EH (cell line): ENCODE measurements at regions not wholly inside any gene's neighbourhood (a gene's known extent, or its start where the extent isn't known, plus 50 kb on each side); places are given as distances from the start of the nearest gene placed in this dataset.

Experiments
- DNase-seq: peaks from one replicate; pipeline ENCODE4 v3.0.0-alpha.2; 2015; ENCODE audit warnings: low read depth

DNA sequence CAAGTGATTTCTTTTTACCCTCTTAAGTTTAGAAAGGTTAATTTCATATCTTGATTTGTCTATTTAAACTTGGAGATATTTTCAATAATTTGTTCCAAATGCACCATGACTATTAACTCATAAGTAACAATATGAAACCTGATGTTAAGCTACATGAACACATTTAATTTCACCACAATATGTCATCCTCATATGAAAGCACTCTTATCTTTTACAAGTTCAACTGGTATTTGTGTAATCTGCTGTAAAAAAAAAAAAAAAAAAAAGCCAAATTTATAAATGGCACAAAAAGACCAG, 110.4 kb downstream of the HFE start:
- DNase-seq: peak; percentile 39

DNA sequence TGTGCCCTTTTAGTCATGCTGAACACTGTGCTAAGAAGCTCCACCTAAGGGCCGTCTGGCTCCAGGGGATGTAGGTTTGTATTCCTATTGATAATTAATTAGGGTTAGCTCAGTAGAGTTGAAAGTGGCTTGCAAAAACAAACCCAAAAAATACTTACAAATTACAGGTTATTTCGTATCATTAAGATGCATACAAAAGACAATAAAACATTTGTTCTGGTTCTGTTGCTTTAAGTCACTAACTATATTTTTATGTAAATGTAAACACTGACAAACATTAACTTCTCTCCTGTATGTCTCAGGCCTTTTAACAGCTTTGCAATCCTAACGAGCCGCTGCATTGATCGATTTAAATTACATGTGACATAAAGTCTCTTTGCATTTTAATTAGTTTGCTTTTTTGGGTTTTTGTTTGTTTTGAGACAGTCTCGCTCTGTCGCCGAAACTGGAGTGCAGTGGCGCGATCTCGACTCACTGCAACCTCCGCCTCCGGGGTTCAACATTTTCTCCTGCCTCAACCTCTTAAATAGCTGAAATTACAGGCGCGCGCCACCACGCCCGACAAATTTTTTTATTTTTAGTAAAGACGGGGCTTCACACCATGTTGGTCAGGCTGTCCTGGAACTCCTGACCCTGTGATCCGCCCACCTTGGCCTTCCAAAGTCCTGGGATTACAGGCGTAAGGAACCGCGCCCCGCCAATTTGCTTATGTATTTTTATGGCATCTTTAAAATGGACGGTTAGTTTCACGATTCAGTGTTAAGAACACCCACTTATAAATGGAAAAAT, 110.9 kb downstream of the HFE start:
- DNase-seq: peak; percentile 52

DNA sequence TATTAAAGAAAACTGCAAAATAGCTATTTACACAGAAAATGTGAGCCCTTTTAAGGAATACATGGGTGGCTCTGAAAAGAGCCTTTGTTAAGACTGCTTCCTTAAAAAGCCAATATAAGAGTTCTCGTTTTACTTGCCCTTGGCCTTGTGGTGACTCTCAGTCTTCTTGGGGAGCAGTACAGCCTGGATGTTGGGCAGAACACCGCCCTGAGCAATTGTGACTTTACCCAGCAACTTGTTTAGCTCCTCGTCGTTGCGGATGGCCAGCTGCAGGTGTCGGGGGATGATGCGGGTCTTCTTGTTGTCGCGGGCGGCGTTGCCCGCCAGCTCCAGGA, 111.5 kb downstream of the HFE start:
- DNase-seq: no peak

DNA sequence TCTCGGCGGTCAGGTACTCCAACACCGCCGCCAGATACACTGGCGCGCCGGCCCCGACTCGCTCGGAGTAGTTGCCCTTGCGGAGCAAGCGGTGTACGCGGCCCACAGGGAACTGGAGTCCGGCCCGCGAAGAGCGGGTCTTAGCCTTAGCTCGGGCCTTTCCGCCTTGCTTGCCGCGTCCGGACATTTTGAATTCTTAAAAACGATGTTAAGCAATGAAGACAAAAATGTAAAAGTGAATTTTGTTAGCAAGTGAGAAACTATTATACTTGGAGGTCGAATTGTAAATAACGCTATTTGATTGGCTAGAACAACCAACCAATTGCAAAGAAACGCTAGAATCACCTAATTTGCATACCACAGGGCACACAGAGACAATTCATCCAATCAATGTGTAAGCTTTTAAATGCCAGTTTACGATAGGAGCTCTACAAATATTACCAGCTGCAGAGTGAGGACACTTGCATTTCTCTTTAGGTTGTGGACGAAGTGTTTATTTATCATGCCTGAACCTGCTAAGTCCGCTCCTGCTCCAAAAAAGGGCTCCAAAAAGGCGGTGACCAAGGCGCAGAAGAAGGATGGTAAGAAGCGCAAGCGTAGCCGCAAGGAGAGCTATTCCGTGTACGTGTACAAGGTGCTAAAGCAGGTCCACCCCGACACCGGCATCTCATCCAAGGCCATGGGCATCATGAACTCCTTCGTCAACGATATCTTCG, 112.0 kb downstream of the HFE start:
- DNase-seq: peak; percentile 95

DNA sequence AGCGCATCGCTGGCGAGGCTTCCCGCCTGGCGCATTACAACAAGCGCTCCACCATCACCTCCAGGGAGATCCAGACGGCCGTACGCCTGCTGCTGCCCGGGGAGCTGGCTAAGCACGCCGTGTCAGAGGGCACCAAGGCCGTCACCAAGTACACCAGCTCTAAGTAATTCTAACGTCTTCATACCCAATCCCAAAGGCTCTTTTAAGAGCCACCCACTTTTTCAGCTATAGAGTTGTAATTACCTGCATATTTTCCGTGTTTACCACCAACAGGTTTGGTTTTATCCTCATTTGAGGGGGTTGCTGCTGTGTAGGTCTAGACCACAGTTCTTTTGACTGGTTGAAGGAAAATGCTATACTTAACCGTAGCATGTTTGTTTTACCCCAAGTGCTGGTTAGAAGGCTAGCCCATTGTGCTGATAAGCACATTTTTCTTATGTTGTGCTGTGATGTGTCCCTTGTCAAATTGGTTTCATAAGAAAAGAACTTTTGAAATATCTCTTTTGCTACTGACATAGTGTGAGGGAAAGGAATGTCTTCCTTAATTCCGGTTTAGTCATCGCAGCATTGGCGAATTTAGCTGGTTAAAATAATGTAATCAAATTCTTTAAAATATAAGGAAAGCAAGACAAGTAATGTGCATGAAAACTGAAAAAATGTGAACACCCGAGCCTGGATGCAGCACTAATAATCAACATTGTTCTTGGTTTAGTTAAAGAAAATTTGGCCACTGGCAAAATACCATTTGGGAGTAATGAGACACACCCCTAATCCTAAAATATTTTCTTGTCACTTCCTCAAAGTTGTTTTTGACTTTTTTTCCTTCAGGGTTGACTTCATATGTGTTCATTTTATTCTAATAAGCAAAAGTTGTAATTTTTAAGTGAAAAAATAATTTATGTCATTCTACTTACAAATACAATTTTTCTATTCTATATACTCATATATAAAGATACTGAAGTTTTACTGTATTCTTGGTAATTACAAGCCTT, 112.8 kb downstream of the HFE start:
- DNase-seq: peak; percentile 61

DNA sequence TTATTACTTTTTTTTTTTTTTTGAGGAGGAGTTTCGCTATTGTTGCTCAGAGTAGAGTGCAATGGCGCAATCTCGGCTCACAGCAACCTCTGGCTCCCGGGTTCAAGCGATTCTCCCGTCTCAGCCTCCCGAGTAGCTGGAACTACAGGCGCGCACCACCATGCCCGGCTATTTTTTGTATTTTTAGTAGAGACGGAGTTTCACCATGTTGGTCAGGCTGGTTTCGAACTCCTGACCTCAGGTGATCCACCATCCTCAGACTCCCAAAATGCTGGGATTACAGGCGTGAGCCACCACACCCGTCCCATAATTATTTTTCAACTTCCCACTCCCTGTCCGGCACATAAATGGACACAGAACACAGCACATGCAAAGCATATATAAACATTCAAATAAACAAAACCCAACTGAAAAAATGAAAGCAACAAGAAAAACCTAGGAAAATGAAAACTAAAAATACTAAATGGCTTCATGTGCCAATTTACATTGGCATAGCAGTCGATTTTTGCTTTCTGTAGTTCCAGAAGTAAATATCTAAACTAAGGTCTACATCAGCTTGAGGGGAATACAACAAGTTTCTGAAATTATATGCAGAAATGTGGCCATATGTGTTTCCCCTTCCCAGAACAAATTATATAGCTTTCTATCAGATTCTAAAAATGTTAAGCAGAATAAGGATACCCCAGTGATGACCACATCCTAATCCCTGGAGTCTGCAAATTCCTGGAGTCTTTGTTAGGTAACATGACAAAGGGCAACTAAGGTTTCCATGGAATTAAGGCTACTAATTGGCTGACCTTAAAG, 113.9 kb downstream of the HFE start:
- no peak for DNase-seq

DNA sequence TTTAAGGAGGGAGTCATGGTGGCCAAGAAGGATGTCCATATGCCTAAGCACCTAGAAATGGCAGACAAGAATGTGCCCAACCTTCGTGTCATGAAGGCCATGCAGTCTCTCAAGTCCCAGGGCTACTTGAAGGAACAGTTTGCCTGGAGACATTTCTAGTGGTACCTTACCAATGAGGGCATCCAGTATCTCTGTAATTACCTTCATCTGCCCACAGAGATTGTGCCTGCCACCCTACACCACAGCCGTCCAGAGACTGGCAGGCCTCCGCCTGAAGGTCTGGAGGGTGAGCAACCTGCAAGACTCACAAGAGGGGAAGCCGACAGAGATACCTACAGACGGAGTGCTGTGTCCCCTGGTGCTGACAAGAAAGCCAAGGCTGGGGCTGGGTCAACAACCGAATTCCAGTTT, 115.0 kb downstream of the HFE start:
- no peak for DNase-seq

DNA sequence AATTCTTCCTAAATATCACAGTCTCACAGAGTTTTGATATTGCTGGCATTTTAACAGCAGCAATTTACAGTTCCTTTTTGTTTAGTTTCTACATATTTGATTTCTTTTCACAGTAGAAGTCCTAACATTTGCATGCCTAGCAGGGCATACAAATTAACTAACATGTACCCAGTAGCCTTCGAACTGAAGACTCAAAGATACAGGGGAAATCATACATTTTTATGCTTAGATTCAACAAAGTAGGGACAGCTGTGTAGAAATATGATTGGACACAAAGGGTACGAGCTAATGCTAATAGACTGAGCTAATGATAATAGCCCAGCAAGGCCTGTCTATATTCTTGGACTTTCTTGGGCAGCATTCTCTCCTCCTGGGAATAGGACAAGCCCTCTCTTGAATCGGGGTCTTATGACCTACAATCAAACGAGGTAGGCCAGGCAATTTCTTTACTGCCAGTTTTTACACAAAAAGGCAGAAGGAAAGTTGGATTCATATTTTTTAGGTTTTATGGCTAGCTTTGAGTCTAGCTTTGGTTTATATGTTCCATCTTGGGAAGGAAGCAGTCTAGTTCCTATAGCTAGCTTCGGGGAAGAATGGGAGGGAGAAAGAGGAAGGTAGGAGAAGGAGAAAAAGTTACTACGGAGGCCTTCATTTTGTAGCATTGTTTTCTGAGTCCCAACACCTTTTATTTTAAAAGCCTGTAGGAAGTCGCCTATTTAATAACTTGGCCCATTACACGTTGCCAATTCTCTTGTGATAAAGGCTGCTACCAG, 115.8 kb downstream of the HFE start:
- DNase-seq: no peak

DNA sequence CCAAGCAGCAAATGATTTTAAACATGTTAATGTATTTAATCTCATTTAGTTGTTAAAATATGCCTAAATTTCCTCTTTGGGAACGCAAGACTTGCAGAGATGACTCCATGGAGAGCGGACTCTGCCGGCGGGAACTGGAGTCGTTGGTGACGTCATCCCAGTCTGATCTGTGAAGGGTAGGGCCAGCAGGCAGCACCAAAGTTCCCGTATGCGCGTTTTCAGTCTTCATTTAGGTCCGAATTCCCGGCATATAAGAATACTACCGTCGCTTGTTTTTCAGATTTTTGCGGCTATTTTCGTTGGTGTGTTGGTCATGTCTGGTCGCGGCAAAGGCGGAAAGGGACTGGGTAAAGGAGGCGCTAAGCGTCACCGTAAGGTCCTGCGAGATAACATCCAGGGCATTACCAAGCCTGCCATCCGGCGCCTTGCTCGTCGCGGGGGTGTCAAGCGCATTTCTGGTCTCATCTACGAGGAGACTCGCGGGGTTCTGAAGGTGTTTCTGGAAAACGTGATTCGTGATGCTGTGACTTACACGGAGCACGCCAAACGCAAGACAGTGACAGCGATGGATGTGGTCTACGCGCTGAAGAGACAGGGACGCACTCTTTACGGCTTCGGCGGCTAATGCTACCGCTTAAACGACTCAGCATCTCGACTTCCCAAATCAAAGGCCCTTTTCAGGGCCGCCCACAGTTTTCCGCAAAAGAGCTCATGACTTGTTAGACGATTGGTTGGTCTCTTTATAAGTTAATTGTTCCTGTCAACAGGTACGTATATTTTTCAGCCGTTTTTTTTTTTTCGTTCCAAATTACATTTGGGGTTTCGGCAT, 117.3 kb downstream of the HFE start:
- peak; percentile 99 for DNase-seq

DNA sequence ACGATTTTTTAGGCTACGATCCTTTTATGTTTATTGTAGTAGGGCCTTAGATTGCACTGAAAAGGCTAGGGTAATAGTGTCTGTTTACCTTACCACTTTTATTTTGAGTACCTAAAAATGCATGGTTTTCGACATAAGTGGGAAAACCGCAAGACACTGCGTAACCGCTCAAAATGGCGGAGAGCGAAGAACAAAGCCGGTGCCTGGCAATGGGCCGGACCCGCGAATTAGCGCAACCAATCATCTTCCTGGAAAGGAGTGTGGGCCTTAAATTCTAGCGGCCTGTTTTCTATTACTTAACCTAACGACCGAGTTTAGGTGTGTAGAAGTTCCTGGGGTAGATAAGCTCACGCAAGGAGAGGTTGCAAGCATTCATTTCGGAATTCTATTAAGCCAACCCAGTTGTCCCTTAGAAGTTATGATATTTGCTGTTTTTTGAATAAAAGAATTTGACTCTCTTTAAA, 118.0 kb downstream of the HFE start:
- peak; percentile 91 for DNase-seq

DNA sequence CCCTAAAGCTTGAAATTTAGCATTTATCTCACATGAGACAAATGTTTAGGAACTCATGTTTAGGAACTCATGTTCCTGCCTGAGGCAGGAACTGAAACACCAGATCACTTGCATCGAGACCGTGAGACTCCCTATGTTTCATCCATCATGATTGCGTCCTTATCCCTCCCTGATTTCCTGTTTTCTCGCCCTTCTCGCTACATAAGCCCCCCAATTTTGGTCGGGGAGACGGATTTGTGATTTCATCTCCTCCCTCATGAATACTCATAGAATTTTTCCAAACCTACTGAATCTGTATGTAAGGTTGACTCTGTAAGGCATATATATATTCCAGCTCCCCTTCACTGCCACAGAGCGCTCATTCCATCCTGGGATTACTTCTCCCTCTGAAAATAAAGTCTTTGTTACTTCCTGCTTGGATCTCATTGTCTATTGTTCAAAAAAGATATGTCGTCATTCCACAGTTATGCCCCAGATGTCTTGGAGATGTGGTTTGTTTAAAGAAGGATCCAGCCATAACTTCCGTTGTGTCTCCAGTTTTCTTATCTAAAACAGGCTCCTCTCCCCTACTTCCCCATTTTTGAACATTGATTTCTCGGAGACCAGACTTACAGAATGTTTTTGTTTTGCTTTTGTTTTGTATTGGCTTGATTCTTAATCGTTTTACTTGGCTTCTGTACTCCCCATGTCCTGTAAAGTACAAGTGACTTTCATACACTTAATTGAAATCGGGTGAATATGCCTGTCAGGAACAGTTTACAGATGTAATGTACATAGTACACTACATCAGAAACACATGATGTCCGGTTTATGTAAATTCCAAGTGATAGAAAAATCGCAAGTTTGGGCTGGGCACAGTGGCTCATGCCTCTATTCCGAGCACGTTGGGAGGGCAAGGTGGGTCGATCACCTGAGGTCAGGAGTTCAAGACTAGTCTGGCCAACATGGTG, 118.7 kb downstream of the HFE start:
- peak; percentile 90 for DNase-seq

DNA sequence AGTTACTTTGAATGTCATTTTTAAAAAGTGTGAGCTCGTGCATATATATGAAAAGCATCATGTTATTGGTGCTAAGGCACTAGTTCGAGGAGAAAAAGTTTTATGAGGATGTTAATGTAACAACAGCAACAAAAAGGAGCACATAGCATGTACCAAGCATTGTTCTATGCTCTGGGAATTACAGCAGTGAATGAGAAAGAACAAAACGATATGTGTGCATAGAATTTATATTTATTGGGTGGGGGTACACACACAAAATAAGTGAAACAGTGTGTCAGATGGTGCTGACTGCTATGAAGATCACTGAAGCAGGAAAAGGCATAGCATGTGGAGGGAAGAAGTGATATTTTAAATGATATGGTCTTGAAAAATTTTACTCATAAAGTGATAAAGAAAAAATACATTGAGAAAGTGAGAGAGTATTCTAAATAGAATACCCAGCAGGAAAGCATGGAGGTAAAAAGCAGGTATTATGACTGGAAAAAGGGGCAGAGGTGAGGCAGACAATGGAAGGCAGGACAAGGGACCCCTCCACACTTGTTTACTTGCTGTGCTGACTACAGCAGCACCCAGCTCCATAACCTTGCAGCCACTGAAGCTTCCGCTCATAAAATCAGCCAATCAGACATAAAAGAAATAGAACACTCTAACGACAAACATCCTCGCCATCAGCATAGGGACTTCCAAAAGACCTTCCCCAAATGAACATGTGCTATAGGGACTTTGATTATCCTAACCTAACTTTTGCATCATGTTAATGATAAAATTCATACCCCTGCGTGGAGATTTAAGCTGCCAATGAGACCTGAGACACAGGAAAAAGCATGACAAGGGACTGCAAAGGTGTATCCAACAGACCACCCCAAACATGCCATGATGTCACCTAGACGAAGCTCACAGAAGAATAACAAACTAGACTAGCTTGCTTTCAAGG, 119.9 kb downstream of the HFE start:
- DNase-seq: no peak

DNA sequence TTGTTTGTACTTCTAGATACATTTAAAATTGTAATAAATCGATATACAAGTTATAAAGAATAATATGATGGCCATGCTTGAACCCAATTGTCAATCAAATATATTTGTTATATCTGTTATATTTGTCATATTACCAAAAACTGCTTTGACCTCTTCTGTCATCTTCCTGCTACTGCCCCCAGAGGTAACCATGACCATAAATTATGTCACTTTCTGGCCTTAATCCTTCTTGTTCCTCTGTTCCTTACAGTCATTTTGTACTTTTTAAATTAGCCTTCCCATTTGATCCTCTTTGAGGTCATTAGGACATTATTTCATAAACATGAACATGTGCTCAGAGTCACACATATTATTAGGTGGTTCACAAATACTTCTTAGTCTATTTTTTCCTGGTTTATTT, 124.7 kb downstream of the HFE start:
- no peak for DNase-seq

DNA sequence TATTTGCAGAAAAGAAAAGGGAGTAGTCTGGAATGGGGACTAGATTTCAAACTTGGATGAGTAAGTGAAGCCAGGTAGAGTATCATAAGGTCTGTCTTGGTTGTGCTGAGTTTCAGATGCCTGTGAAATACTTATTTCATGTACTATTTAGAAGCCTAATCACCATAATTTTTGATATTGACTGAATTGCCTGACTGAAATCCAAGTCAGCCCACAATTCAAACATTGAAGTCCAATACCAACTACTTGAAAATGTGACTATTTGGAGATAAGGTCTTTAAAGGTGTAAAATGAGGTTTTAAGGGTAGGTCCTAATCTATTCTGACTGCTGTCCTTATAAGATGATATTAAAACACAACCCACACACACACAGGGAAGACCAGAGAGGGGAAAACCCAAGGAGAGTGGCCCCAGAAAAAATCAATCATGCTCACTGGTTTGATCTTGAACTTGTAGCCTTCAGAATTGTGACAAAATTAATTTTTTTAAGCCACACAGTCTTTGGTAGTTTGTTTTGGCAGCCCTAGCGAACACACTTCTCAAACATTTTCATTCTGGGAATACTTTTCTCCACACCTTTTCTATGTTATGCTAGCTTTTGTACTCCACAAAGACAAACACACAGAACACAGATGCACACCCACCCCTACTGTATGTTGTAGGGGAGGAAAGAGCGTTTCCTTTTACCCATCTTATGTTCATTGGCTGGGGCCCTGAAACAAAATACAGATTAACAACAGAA, 126.3 kb downstream of the HFE start:
- DNase-seq: no peak

DNA sequence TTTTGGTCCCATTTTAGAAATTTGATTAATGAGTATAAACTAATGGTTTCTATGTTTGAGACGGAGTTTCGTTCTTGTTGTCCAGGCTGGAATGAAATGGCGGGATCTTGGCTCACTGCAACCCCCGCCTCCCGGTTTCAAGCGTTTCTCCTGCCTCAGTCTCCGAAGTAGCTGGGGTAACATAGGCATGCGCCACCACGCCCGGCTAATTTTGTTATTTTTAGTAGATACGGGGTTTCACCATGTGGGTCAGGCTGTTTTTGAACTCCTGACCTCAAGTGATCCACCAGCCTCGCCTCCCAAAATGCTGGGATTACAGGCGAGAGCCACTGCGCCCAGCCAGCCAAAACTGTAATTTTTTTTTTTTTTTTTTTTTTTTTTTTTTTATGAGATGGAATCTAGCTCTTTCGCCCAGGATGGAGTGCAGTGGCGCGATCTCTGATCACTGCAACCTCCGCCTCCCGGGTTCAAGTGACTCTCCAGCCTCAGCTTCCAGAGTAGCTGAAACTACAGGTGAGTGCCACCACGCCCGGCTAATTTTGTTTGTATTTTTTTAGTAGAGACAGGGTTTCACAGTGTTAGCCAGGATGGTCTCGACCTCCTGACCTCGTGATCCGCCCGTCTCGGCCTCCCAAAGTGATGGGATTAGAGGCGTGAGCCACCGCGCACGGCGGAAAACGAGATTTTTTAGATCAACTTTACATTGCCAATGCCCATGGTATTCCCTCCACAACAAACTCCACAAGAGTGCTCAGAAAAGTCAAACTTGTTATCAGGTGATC, 127.8 kb downstream of the HFE start:
- no peak for DNase-seq
